HepG2 (cell line): ENCODE measurements at regions not wholly inside any gene's neighbourhood (a gene's known extent, or its start where the extent isn't known, plus 50 kb on each side); places are given as distances from the start of the nearest gene placed in this dataset.

Source experiments
- CBFB ChIP-seq: sonication (generic); formaldehyde crosslinking; IDR thresholded peaks from 2 replicates; pipeline ENCODE4 v1.4.0; 2020; ENCODE audit warnings: missing genetic modification reagents
- HCFC1 ChIP-seq: fragments of 150-350 bp; IDR thresholded peaks from 2 replicates; pipeline ENCODE4 v1.6.1; 2014; ENCODE audit warnings: low read depth, low read length
- MAZ ChIP-seq, 2 experiments: sonication (generic) in 1 of 2; formaldehyde crosslinking in 1 of 2; IDR thresholded peaks; 2 replicates each; pipeline versions ENCODE4 v1.5.0 to v1.6.1; 2012 to 2020; ENCODE audit warnings: low read depth in 2 of 2, mild to moderate bottlenecking in 2 of 2, borderline replicate concordance in 1 of 2, improper control_type of control experiment in 1 of 2, low read length in 1 of 2, missing genetic modification reagents in 1 of 2, moderate library complexity in 1 of 2
- POLR2AphosphoS5 ChIP-seq: IDR thresholded peaks from 2 replicates; pipeline ENCODE4 v1.6.1; 2012; ENCODE audit warnings: low read depth, low read length
- RBFOX2 ChIP-seq: fragments of 200-400 bp; formaldehyde crosslinking; IDR thresholded peaks from 2 replicates; pipeline ENCODE4 v1.6.1; 2017; ENCODE audit warnings: low read depth, mild to moderate bottlenecking, low read length
- RERE ChIP-seq: IDR thresholded peaks from 2 replicates; pipeline ENCODE4 v1.6.1; 2016; ENCODE audit warnings: low read depth, missing genetic modification reagents, missing compliant biosample characterization
- ZBTB21 ChIP-seq: sonication (generic); formaldehyde crosslinking; IDR thresholded peaks from 2 replicates; pipeline ENCODE4 v1.4.0; 2020; ENCODE audit warnings: missing genetic modification reagents

GRCh38 chr12:111308473-111308872, 60.4 kb downstream of the PHETA1 start:
- TF ChIP-seq POLR2AphosphoS5 (no peak), RERE (no peak), CBFB (CRISPR knock-in tag) (no peak), ZBTB21 (CRISPR knock-in tag) (no peak), RBFOX2 (no peak), MAZ (IDR thresholded peaks at IDR 0.05; ENCODE audit: borderline replicate concordance, low read depth, low read length) (no peak), MAZ (CRISPR knock-in tag; IDR thresholded peaks at IDR 0.05; ENCODE audit: low read depth) (no peak), HCFC1 (no peak)
